ENCODE measurements at regions not wholly inside any gene's neighbourhood (a gene's known extent, or its start where the extent isn't known, plus 50 kb on each side); places are given as distances from the start of the nearest gene placed in this dataset.

DNA sequence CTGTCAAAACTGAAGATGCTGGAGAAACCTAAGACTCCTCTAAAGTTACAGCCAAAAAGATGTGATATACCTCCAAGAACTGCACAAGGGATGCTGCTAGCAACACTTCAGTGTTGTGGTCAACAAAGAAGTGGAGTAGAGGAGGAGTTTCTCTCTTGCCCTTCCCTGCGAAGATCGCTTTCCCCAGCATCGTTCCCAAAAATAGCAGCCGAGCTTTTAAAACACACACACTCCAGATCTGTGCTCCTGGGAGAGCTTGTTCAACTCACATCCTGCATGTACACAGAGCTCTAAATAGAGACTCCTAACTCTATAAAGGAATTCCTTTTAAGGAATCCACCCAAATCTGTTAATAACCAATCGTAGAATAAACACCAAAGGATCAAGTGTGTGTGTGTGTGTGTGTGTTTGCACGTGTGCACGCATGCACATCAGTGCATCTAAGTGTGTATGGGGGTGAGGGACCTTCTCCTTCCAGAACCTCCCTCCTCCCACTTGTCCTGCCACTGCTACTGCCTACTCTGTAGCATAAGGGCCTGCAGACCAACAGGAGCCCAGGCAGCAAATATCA is 58.5 kb downstream of the PSMG1 start:
- no peak for DNase-seq

DNA sequence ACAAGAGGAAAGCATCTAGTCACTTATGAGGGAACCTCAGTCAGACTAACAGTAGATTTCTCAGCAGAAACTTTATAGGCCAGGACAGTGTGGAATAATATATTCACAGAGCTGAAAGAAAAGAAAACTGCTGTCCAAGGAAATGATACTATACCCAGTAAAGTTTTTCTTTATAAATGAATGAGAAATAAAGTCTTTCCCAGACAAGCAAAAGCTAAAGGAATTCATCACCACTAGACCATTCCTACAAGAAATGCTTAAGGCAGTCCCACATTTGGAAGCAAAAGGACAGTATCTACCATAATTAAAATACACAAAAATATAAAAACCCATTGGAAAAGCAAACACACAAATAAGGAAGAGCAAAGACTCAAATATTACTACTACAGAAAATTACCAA is 59.9 kb downstream of the PSMG1 start:
- no peak for DNase-seq

DNA sequence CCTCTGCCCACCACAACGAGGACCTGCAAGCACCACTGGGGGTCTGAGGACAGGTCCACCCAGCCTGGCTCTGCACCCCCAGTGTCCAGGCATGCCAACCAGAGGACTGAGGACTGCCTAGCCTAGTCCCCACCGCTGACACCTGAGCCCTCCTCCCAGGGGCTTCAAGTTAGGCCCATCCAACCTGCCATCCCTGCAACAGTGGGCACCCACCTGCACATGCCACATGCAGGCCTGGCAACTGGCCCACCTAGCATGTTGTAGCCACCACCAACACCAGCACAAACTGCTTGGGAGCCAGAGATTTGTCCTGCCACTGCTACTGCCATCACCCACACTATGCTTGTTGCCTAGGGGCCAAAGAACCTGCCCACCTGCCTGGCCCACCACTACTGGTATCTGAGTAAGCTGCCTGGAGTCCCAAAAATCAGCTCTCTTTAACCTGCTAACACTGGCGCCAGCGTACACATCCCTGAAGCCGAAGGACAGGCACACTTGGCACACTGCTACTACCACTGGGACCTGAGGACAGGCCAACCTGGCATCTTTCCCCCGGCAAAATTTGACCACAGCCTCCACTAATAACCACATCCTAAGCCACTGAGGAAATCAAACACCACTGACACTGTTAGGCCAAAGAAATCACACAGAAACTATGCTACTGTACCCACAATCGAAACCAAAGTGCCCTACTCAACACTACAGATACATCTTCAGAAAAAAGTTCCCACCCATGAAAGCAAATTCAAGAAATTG is 61.5 kb downstream of the PSMG1 start:
- no peak for DNase-seq

DNA sequence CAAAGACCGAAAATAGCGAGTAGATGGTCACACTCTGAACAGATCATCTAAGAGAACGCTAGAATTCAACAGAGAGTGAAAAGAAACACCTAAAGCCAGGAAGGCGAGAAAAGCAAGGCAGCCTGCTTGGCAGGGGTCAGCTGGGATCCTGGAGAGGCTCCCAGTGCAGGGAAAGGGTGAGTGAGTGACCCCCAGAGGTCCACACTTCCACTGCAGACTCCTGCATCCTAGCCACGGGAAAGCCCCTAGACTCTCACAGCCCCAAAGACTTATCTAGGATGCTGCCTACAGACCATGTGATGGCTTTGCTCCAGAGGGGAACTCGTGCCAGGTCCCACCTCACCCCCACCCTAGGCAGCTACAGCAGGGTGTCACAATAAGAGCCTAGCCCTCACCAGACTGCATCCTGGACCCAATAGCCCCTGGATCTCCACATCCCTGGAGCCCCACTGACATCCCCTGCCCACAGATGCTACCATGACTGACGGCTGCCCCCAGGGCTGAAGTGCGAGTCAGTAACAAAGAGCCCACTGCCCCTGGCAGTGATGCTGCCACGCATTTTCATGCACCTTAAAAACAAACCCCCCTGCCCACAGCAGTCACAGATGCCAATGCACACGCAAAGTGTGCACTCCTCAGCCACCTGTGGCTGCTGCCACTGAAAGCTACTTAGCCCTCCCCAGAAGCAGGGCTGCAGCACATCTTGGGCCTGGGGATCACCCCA is 62.2 kb downstream of the PSMG1 start:
- no peak for DNase-seq

DNA sequence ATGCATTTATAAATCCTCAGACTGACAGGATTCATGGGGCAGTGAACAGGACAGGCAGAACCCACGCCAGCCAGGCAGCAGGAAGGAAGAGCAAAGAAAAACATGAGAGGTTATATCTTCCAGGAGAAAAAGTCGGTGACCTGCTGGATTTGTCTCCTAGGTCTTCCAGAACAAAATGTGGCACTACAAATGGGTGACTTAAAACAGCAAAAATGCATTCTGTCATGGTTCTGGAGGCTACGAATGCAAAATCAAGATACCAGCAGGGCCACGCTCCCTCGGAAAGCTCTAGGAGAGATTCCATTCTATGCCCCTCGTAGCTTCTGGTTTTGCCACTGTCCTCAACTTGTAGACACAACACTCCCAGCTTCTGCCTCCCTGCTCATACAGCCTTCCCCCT is 63.4 kb downstream of the PSMG1 start:
- no peak for DNase-seq

DNA sequence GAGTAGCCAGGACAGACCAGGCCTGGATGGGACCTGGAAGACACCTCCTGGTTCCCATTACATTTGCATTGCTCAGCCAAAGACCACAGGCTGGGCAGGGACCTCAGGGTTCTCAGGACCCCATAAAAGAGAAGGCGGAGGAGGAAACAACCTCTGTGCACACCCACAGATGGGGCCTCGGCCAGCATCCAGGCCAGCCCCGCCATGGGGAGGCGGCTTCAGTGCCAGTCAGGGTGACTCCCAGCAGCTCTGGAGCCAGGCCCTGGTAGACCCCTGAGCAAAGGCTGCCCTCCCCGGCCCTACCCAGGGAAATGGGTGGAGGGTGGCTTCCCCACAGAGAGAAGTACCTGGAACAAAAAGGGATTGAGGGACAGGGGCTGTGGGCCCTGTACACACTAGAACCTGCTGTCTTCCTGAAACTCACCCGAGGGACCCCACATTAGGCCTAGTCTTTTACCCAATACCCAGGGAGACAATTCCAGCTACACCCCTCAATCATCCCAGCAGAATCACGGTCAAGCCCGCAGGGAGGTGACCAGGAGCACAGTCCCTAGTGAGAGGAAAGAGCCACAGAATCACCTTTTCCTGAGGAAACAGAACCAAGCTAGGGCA is 64.5 kb downstream of the PSMG1 start:
- DNase-seq: no peak

DNA sequence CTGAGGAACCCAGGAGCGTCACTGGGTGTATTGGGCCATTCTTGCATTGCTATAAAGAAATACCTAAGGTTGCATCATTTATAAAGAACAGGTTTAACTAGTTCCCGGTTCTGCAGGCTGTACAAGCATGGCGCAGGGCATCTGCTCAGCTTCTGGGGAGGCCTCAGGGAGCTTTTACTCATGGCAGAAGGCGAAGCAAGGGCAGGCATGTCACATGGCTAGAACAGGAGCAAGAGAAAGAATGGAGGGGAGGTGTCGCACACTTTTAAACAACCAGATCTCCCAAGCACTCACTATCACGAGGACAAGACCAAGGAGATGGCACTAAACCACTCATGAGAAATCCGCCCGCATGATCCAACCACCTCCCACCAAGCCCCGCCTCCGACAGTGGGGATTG is 65.2 kb downstream of the PSMG1 start:
- DNase-seq: no peak

DNA sequence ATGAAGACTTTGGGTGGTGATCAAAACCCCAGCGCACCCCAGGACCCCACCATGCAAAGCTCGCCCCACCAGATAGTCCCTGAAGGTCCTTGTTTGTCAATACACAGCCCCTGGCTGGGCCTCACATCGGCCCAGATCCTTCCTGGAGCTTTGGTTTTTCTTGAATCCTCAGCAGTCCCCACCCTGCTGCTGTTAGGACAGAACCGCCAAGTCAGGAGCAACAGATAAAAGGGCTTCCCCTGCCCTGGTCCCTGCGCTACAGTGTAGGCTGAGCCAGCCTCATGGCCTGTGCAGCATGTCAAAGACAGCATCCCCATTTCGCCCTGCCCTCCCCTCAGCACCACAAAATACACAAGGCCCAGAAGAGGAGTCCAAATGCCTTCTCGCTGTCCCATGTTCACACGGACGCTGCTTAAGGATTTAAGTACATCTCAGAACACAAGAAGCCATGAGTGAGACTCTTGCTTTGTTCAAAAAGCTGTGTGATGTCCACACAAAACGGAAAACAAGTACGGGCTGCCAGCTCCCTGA is 65.7 kb downstream of the PSMG1 start:
- no peak for DNase-seq

DNA sequence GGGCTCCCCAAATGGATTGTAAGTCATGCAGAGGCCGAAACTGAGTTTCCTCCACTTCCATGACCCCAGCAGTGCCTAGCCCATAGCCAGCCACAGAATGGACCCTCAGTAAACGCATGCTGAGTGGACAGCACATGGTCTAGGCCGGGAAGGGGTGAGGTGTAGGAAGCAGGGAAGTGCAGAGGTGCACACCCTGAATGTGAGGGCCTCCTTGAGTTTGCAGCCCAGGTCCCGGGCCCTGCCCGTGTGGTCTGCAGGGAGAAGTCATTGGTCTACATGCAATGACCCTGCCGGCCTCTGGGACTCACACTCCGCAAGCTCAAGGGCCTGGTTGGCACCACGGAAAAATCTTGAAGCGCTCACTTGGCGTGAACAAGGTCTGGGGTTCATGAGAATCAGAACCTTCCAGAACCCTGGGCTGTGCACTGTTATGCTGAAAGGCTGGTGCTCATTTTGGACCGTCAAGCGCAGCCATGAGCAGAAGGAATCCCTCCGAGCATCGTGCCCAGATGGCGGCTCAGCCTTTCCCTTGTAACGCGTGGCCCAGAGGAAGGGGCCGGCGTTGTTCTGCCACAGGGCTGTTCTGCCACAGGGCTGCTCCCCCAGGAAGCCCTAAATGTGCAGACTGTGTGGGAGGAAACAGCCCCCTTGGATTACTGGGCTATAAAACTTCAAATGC is 66.4 kb downstream of the PSMG1 start:
- DNase-seq: no peak

DNA sequence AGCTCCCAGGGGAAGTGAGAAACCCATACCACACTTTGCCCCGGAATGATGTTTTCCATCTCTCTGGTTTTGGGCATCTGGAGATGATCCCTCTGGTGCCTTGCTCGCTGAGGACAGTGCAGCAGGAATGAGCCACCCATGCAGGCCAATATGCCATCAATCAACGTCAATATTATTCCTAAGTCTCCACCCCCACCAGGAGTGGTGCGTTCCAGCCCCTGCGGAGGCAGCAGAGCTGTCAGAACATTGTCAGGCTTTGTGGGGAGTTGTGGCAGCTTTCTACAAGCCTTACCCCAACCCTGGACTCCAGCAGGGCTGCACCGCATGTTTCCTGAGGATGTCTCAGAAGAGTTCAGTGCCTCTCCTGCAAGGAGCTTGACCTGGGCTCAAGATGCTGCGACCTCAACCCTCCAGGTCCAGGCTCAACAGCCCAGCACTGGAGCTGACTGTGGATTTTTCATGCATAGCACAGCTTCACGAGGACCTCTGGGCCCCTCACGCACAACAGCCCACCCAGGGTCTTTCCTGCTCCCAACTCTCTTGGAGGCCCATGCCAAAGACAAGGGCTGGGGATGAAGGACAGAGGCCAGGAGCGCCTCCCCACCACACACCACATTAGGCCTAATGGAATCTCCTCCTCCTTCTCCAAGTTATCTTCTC is 67.5 kb downstream of the PSMG1 start:
- DNase-seq: no peak

DNA sequence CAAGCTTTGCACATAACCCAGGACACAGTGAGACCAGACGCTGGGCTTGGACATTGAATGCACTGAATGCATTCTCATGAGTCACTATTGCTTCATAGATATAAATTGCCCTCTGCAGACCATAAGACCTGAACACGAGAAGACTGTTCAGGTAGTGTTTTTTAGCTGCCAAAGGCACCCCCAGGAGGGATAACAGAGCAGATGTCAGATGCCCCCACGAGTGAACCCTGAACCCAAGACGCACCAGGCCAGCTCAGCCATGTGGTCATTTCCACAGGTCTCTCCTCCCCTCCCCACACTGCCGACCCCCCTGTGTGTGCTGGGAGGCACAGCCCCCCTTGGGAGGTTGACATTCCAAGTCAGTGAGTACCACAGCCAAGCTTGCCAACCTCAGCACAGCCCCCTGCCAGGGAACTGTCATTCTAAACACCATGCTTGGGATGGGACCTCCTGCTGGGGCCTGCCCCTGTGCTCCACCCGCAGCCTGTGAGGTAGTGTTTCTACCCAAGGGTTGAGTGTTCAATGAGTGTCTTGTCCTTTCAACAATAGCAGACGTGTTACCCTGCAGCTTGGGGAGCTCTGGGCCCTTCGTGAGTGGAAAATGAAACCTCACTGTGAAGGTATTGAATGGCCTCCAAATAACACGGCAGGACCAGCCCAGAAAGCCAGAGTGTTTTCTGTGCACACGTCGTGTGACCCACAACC is 68.2 kb downstream of the PSMG1 start:
- no peak for DNase-seq

DNA sequence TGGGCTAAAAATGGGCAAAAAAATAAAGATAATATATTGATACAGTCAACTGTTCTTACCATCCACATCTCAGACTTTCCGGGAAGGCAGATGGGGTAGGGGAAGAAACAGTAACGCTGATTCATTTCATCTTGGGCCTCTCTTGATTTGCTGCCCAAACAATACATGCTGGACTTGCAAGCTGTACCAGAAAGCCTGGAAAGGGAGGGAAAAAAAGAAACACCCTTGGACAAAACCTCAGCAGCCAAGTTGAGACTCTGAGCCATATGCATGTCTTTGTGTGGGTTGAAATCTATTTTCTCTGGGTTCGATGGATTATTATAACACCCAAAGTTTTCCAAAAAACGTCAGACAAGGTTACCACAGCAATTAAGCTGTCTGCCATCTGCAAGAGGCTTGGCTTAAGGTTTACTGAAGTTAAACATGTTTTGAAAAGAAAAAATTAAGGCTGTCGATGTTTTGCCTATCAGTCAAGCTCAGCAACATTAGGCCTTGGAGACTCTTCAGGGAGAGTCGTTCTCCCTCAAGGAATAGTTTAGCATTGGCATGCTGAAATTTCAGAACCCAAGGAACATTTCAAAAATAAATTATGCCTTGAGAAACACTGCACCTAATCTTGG is 71.2 kb downstream of the PSMG1 start:
- DNase-seq: no peak

DNA sequence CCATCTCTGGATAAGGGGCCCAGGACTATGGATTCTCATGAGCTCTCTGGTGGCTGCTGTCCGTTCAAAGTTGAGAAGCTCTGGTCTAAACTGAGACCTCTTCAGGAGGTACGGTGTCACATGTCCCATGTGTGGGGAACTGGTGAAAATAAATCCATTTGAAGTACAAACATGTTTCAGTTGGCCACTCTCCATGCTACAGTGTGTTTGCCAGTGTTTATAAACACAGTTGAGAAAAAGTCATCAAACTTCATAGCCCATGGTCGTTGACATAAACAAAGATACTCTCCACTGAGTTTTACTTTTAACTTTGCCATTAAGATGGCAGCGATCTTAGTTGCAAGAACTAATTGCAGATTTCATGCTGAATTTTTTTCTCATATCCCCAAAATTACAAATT is 72.8 kb downstream of the PSMG1 start:
- no peak for DNase-seq

DNA sequence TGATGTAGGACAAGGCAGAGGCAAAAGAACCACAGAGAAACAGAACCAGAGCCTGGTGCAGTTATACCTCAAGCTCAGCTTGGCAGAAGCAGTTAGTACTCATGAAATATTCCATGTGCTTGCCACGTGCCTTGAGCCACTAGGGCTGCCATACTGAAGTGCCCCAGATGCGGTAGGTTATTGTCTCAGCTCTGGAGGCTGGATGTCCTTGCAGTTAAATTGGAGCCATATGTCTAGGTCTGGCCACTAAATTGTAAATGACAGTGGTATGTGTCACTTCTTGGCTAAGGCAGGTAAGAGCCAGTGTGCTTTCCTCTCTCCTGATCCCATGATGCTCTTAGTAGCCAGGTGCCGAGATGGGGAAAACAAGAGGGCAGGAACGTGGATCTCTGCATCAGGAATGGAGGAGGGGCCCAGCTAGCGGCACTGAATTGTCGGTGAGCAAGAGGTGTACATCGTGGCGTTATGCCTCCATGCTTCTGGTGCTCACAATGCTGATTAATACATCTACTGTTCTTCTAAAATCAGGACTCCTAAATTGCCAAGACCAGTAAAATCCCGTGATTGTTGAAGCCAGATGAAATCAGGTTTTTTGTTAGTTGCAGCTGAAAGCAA is 73.5 kb downstream of the PSMG1 start:
- DNase-seq: no peak

DNA sequence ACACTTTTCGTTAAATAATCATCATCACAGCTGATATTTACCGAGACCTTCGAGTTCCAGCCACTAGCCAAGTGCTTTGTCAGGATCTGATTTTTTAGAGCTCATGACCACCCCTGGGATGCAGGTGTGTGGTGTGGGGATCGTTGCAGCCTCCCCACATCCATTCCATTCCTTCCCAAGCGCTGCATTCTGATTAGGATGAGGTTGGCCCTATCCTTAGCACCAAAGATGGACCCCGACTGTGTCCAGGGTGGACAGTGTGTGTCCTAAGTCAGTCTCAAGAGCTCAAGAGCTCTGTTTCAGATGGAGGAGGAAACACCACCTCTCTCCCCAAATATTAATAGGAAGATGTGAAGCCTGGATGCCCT is 74.1 kb downstream of the PSMG1 start:
- DNase-seq: no peak

DNA sequence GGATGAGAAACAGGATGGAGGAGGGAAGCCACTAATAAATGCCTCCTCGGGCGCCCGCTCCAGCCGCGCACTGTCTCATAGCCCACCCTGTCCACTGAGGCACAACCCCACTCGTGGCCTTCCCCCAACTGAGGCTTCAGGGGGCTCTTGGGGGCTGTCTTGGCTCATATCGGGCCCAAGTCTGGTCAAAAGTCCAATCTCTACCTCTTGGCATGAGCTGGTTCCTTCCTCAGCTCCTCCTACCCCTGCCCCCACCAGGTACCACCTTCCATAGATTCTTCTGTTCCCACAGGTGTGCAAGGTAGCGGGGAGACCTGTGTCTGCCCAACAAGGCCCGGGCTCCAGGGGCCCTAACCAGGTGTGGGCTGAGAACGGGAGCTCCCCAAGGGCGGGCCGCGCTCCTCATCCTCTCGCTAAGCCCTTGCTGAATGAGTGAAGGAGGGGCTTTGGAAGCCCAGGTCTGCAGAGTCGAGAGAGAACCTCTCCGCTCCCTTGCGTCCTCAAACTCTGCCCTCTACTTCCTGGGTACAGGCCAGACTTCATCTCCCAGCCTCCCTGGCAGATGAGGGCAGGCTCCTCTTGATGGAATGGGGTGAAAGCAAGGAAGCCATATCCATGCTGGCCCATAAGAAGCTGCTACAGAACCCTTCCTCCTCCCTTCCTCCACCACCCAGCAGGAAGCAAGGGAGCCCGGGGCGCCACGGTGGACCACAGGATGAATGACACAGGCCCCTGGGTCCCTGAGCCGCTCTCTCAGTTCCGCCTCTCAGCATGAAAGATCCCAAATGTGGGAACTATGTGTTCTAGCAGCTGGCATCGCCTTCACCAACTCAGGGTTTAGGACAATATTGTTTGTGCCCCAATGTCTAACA is 74.7 kb downstream of the PSMG1 start:
- no peak for DNase-seq

DNA sequence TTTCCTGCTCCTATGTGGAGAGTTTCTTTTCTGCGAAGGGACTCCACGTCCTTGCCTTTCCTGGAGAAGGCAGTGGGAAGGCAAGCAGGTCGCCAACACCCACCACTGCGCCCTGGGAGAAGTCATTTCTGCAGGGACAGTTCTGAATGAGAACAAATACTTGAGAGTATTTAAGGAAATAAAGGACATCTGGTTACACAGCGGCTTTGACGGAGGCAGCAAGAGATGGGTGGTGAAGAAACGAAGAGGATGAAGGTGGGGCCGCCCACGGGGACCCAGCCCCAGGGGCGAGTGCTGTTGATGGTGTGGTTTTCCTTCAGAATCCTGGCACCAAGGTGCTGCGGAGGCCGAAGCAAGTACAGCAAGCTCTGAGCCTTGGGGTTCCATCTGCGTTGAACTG is 75.5 kb downstream of the PSMG1 start:
- DNase-seq: no peak

DNA sequence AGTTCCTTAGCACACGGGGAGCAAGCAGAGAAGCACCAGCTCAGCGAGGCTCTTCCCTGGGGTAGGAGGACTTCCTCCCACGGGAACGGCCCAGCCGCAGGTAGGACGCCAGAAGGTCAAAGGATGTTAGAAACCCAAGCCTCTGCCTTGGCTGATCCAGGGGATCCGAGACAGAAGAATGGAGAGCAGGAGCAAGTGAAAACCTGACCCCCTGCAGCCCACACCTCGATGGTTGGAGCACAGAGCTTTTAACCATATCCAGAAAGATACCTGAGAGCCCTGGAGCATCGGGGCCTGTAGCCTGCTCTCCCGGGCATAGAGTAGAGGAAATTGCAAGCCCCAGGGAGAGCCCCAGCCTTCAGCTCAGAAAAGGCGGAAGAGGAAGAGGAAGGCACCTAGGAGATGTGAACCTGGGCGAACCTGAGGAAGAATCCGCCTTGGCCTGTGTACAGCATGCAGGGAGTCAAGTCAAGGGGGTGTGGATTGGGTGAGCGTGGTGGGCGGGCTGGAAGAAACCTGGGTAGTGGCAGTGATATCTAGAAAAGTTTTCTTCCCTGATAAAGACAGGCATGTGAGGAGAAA is 76.3 kb downstream of the PSMG1 start:
- no peak for DNase-seq

DNA sequence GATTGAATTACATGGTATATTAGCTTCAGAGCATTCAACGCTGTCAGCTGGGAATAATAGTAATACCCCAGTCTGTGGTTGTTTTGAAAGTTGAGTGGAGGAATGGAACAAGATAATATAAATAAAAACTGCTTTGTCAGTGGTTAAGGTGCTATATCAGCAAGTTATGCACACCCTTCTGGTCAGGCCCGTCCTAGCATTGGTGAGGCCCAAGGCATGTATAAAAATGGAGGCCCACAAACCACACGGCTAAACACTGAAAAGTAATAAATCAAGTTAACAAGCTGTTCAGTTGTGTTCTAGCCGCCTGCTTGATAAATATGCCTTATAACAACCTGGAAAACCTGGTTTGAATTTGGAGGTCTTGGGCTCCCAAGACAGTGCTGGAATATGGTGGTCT is 77.4 kb downstream of the PSMG1 start:
- no peak for DNase-seq

DNA sequence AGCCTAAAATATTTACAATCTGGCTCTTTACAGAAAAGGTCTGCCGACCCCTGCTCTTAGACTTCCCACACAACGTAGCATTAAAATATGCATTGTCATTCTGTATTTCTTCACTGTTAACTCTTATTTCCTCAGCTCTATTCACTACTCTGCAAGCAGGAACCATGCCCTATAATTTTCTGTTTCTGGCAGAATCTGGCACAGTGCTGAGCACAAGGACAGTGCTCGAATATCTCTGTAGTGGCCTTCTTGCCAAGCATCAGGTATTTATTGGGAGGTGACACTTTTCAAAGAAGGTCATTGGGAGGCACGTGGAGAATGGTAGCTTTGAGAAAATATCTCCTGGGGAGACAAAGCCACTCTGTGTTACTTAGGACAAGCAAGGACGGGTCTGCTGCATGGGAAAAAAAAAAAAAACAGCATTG is 77.9 kb downstream of the PSMG1 start:
- no peak for DNase-seq

All from activated T-cell treated with anti-CD3 and anti-CD28 coated beads for 4 hours (primary cell).